ENCODE measurements at regions not wholly inside any gene's neighbourhood (a gene's known extent, or its start where the extent isn't known, plus 50 kb on each side); places are given as distances from the start of the nearest gene placed in this dataset.

DNA sequence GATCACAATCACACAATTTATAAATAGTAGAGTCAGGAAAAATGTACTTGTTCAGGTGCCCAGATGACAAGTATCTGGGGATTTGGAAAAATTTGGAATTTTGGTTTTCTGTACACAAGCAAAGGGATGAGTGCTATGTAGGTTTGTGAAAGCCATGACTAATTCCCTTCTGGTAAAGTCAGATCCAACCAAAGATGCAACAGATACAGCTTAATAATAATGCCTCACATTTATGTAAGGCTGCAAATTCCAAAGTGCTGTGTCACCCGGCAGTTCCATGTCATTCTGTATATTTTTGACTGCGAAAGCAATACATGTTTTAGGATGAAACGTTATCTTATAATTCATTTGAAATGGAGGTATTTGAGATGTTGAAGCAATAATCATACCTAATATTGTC, 102.7 kb upstream of the AGBL1 start:
- DNase-seq (ENCODE audit: low read depth) = no peak

- DNase-seq (ENCODE audit: low read depth) = no peak
Measured at GRCh38 chr15:85977586-85977985, 102.1 kb upstream of the AGBL1 start.

- DNase-seq (ENCODE audit: low read depth) = no peak
Measured at GRCh38 chr15:85979929-85980328, 99.7 kb upstream of the AGBL1 start.

- DNase-seq (ENCODE audit: low read depth) = no peak
Measured at GRCh38 chr15:85980946-85981345, 98.7 kb upstream of the AGBL1 start.

DNA sequence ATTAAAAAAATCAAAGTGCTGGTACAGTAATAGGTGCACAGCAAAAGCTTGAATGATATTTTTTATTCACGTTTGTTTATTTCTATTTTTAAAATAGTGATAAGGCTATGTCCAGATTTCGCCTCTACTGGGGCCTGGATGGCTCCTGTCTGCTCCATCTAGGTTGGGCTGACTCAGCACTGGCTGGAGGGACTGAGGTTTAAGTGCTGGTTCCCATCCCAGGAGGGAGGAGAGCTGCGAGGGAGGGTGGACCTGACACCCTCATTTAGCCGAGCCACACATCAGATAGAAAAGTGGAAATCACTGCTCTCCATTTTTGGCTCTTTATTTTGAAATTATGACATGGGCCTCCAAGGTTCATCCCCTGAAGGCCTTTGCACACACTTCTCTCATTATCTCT, 95.4 kb upstream of the AGBL1 start:
- no peak for DNase-seq (ENCODE audit: low read depth)

GRCh38 chr15:85986116-85986515, 93.6 kb upstream of the AGBL1 start:
- DNase-seq (ENCODE audit: low read depth) = no peak

GRCh38 chr15:85986741-85987140, 92.9 kb upstream of the AGBL1 start:
- DNase-seq (ENCODE audit: low read depth) = no peak

GRCh38 chr15:85988741-85989140, 90.9 kb upstream of the AGBL1 start:
- DNase-seq (ENCODE audit: low read depth) = no peak

DNA sequence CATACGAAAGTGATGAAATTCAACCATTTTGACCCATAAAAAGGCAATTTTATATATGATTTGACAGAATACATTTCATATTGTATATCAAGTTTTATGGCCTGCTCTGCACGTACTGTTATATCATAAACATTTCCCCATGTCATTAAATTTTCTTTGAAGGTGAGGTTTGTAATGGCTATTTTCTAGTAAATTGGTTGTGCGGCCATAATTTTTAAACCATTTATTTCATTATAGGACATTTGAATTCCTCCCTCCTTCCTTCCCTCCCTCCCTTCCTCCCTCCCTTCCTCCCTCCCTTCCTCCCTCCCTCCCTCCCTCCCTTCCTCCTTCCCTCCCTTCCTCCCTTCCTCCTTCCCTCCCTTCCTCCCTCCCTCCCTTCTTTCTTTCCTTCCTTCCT, 87.4 kb upstream of the AGBL1 start:
- DNase-seq (ENCODE audit: low read depth) = no peak

DNA sequence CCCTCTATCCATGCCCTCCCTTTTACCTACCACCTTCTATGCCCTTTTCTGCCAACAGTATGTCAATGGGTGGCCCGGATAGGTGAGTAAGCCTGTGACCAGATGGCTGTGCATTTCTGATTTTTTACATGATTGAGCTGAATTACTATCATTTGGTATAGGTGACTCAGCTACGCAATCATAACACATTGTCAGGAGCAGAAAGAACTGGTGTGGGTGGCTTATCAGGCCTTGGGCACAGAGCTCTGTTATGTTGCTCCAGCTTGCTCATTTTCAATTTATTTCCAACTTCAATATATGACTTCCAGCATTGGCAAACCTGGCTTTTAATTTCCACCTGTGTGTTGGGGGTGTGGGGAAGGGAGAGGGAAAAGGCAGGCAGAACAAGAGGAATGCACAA, 86.6 kb upstream of the AGBL1 start:
- DNase-seq (ENCODE audit: low read depth) = no peak

DNA sequence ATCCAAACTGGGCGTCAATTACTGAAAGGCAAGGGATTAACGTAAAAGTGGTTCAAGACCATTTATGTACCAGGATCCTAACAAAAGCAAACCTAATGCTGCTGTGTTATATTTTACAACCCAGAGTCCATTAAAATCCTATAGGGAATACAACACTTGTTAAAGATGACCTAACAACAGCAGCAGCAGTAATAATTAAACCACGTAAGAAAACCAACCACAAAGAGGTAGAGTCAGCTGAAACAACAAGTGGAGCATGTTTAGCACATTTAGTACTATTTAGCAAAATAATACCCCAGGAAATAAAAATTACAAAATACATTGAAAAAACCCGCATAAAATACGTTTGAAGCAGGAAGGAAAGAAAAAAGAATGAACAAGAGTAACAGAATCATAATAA, 82.1 kb upstream of the AGBL1 start:
- DNase-seq (ENCODE audit: low read depth) = no peak

- no peak for DNase-seq (ENCODE audit: low read depth)
Measured at GRCh38 chr15:85999658-86000057, 80.0 kb upstream of the AGBL1 start.

- no peak for DNase-seq (ENCODE audit: low read depth)
Measured at GRCh38 chr15:86001200-86001599, 78.5 kb upstream of the AGBL1 start.

GRCh38 chr15:86002444-86002843, 77.2 kb upstream of the AGBL1 start:
- no peak for DNase-seq (ENCODE audit: low read depth)

DNA sequence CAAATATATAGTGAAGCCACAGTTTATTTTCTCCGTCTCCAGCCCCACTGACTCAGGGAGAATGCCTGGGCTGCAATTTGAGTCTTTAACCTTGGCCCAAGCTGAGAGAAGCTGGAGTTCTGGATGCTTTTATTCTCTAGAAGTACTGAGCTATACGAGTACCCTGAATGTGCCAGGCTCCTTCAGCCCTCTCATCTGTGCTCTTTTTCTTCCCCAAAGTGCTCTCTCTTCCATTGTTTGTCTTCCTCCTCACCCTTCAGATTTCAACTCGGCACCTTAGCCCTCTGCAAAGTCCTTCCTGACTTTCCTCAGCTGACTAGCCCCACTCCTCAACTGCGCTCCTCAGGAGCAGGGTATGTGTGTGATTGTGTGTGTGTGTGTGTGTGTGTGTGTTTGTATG, 75.6 kb upstream of the AGBL1 start:
- DNase-seq (ENCODE audit: low read depth) = no peak

DNA sequence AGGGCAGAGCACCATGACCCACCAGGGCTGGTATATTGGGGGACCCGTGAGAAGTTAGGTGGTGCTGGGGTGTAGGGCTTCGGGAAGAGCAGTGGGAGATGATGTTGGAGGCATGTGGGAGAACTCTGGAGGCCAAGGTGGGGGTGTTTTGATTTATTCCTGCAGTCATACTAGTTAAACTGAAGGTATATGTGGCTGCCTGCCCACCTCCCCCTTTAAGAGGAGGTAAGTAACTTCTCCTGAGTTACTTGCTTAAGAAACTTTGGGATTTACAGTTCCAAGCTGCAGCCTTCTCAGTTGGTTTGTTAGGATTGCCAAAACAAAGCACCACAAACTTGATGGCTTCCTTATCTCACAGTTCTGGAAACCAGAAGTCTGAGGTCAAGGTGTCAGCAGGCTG, 73.1 kb upstream of the AGBL1 start:
- DNase-seq (ENCODE audit: low read depth) = no peak

GRCh38 chr15:86009727-86010126, 69.9 kb upstream of the AGBL1 start:
- DNase-seq (ENCODE audit: low read depth) = no peak

- DNase-seq (ENCODE audit: low read depth) = no peak
Measured at GRCh38 chr15:86010398-86010797, 69.3 kb upstream of the AGBL1 start.

DNA sequence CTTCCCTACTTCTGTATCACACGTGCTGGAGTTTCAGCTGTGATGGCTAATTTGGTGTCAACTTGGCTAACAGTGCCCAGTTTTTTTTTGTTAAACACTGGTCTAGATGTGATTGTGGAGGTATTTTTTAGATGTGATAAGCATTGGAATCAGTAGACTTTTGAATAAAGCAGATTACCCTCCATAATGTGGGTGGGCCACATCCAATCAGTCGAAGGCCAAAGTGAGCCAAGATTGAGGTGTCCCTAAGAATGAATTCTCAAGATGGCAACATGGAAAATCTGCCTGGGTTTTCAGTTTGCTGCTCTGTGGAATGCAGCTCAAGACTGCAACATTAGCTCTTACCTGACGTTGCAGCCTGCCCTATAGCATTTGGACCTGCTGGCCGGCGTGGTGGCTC, 68.8 kb upstream of the AGBL1 start:
- DNase-seq (ENCODE audit: low read depth) = no peak

DNA sequence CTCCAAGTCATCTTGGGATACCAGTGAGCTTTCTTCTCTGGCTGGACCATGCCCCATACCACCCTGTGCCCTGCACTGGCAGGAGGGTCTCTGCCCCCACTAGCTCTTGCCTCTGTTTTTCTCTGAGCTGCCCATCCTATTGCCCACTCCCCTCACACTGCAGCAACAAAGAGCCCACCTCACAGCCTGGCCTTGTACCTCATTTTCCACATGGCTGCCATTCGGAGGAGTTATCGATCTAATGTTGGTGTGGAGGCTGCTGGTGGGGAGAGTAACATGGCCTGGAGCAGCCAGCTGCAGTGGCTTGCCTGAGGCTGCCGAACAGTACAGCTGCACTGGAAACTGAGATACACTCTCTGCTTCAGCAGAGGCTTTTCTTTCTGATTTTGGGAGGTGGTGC, 65.7 kb upstream of the AGBL1 start:
- no peak for DNase-seq (ENCODE audit: low read depth)

- no peak for DNase-seq (ENCODE audit: low read depth)
Measured at GRCh38 chr15:86016750-86017149, 62.9 kb upstream of the AGBL1 start.

GRCh38 chr15:86018679-86019078, 61.0 kb upstream of the AGBL1 start:
- no peak for DNase-seq (ENCODE audit: low read depth)

- no peak for DNase-seq (ENCODE audit: low read depth)
Measured at GRCh38 chr15:86021281-86022264, 58.1 kb upstream of the AGBL1 start.

DNA sequence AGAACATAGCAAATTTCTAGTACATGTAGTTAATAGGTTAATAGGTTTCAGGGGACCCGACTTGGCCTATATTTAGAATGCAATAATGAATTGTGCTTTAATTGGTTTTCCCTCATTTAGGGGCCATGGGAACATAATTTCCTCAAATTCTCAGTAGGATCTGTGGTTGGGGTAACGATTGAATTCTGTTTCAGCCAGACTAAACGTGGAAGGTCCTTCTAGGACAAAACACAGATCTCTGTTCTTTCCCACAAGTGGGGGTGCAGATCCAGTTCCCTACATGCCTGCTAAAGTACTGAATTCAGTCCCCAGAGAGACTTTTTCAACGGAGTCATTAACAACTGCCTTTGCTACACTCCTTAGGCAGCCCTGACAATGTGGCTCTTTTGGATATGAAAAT, 50.7 kb upstream of the AGBL1 start:
- DNase-seq (ENCODE audit: low read depth) = no peak
